ENCODE measurements at regions not wholly inside any gene's neighbourhood (a gene's known extent, or its start where the extent isn't known, plus 50 kb on each side); places are given as distances from the start of the nearest gene placed in this dataset.

DNA sequence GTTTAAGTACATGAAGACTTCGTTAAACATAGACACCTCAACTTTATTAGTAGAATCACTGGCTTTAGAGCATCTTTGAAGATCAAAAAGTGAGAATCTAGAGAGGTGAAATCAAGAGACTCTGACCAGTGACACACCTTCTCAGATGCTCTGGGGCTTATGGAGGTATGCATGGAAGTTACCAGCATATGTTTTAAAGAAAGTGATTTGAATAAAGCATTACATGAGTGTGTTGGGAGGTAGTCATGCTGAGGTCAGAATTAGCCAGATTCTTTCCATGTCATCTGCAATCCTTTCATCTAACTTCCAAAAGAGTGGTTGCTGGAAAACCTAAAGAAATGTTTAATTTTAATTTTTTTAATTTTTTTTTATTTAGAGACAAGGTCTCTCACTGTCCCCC is 658.0 kb upstream of the GOLIM4 start:
- intact Hi-C loops (cut with micrococcal nuclease), result no loop called here
- TF ChIP-seq, protein P1, sequence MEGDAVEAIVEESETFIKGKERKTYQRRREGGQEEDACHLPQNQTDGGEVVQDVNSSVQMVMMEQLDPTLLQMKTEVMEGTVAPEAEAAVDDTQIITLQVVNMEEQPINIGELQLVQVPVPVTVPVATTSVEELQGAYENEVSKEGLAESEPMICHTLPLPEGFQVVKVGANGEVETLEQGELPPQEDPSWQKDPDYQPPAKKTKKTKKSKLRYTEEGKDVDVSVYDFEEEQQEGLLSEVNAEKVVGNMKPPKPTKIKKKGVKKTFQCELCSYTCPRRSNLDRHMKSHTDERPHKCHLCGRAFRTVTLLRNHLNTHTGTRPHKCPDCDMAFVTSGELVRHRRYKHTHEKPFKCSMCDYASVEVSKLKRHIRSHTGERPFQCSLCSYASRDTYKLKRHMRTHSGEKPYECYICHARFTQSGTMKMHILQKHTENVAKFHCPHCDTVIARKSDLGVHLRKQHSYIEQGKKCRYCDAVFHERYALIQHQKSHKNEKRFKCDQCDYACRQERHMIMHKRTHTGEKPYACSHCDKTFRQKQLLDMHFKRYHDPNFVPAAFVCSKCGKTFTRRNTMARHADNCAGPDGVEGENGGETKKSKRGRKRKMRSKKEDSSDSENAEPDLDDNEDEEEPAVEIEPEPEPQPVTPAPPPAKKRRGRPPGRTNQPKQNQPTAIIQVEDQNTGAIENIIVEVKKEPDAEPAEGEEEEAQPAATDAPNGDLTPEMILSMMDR (IDR thresholded peaks at IDR 0.05; ENCODE audit: unreplicated experiment), result no peak
- H3K27ac Mint-ChIP-seq (ENCODE audit: low read depth, unreplicated experiment), result no peak overlapping the region
- ChIA-PET POLR2A (no interaction called here), CTCF (interaction anchor here (1.0 kb wide), 1 partner anchor 13 kb away, joined by 3 read pairs; no protein-coding TSS in a partner anchor)
- BruUV-seq (replicated peaks), result no TSS peak
- peaks cover 6% of the 10 kb centered on the region for H3K36me3 Mint-ChIP-seq (ENCODE audit: insufficient read depth, unreplicated experiment)
- no peaks in the 10 kb centered on the region for H3K9me3 Mint-ChIP-seq (ENCODE audit: unreplicated experiment)
- no peak overlapping the region for H3K4me3 Mint-ChIP-seq (ENCODE audit: unreplicated experiment)
- peaks cover 64% of the 10 kb centered on the region for H3K27me3 Mint-ChIP-seq (ENCODE audit: insufficient read depth, unreplicated experiment)
- DNase-seq (ENCODE audit: unreplicated experiment), result no peak
- no peaks in the 10 kb centered on the region for H3K4me1 Mint-ChIP-seq (ENCODE audit: insufficient read depth, unreplicated experiment)

DNA sequence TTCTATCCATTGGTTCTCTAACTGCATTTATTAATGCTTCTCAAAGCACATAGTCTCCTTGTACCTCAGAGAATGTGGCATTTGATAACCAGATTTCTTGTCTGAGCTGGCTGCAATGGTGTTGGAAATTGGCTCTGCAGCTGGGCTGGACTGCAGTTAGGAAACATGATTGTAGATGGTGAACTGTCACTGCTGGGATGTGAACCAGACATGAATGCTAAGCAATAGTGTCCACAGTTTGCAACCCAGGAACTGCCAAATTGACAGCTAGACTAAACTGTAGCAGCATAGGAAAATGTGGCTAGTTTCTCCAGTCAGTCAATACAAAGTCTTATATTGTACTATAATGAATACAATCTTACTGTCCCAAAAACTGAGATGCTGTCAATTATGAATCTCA is 656.6 kb upstream of the GOLIM4 start:
- TF ChIP-seq, protein P1 (IDR thresholded peaks at IDR 0.05; ENCODE audit: unreplicated experiment), result no peak
- Mint-ChIP-seq H3K27me3 (ENCODE audit: insufficient read depth, unreplicated experiment) (peaks cover 58% of the 10 kb centered on the region), H3K4me1 (ENCODE audit: insufficient read depth, unreplicated experiment) (no peaks in the 10 kb centered on the region), H3K9me3 (ENCODE audit: unreplicated experiment) (no peaks in the 10 kb centered on the region), H3K36me3 (ENCODE audit: insufficient read depth, unreplicated experiment) (no peaks in the 10 kb centered on the region), H3K4me3 (ENCODE audit: unreplicated experiment) (no peak overlapping the region), H3K27ac (ENCODE audit: low read depth, unreplicated experiment) (no peak overlapping the region)
- BruUV-seq (replicated peaks), result no TSS peak
- DNase-seq (ENCODE audit: unreplicated experiment), result no peak
- intact Hi-C loops (cut with micrococcal nuclease), result no loop called here
- ChIA-PET CTCF (no interaction called here), POLR2A (no interaction called here)

- intact Hi-C loops (cut with micrococcal nuclease), result no loop called here
- Mint-ChIP-seq H3K4me1 (ENCODE audit: insufficient read depth, unreplicated experiment) (no peaks in the 10 kb centered on the region), H3K27ac (ENCODE audit: low read depth, unreplicated experiment) (no peak overlapping the region), H3K4me3 (ENCODE audit: unreplicated experiment) (no peak overlapping the region), H3K27me3 (ENCODE audit: insufficient read depth, unreplicated experiment) (peaks cover 22% of the 10 kb centered on the region), H3K9me3 (ENCODE audit: unreplicated experiment) (no peaks in the 10 kb centered on the region), H3K36me3 (ENCODE audit: insufficient read depth, unreplicated experiment) (no peaks in the 10 kb centered on the region)
- ChIA-PET POLR2A (no interaction called here), CTCF (no interaction called here)
- TF ChIP-seq, protein P1 (IDR thresholded peaks at IDR 0.05; ENCODE audit: unreplicated experiment), result no peak
- no TSS peak for BruUV-seq (replicated peaks)
- no peak for DNase-seq (ENCODE audit: unreplicated experiment)
These were observed 652.0 kb upstream of the GOLIM4 start for GRCh38 chr3:168747697-168748096.

DNA sequence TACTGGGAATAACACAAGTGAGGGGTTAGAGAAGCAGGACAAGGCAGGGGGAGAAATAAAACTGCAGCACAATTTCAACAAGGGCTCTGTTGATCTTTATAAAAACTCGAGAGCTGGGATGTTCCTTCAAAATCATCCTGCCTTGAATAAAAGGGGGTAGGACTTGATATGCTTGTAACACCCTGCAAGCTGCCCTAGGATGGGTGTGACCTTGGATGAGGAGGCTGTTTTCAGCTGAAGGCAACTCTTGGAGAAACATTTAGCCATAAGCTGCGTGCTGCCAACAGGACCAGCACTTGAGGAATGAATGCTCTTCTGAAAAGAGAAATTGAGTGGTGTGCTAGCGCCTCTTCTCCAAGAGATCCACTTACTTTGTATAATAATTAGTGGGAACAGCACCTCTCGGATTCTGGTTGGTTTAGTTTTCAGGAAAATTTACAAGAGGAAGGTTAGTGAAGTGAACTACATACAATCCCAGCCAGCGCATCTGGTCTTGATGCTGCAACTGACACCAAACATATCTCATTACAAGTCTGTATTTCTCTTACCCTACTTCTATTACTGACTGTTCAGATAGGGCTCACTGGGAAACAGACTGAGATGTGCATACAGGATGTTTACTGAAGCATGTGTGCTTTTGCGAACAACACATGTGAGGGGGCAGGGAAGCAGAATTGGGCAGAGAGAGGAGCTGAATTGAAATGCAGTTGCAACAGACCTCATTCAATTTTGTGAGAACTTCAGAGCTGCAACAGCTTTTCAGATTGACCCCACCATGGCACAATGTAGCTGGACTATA is 643.0 kb upstream of the GOLIM4 start:
- no peak overlapping the region for H3K27ac Mint-ChIP-seq (ENCODE audit: low read depth, unreplicated experiment)
- intact Hi-C loops (cut with micrococcal nuclease), result no loop called here
- no peak overlapping the region for H3K4me3 Mint-ChIP-seq (ENCODE audit: unreplicated experiment)
- peaks cover 33% of the 10 kb centered on the region for H3K27me3 Mint-ChIP-seq (ENCODE audit: insufficient read depth, unreplicated experiment)
- no TSS peak for BruUV-seq (replicated peaks)
- no peak for DNase-seq (ENCODE audit: unreplicated experiment)
- H3K9me3 Mint-ChIP-seq (ENCODE audit: unreplicated experiment), result peaks cover 12% of the 10 kb centered on the region
- TF ChIP-seq, protein P1 (IDR thresholded peaks at IDR 0.05; ENCODE audit: unreplicated experiment), result no peak
- ChIA-PET POLR2A (interaction anchor here (0.6 kb wide), 1 partner anchor 39 kb away, joined by 4 read pairs; no protein-coding TSS in a partner anchor), CTCF (no interaction called here)
- no peaks in the 10 kb centered on the region for H3K4me1 Mint-ChIP-seq (ENCODE audit: insufficient read depth, unreplicated experiment)
- H3K36me3 Mint-ChIP-seq (ENCODE audit: insufficient read depth, unreplicated experiment), result no peaks in the 10 kb centered on the region
